Keratinocyte (primary cell): ENCODE measurements at regions not wholly inside any gene's neighbourhood (a gene's known extent, or its start where the extent isn't known, plus 50 kb on each side); places are given as distances from the start of the nearest gene placed in this dataset.
A peak's percentile ranks its signal among the peaks of the same experiment; 100 is the strongest.
"Not testable (repeated sequence)": the region's sequence is repeated elsewhere in the genome, so short reads cannot be mapped to it uniquely, and the experiment has no call there.

Experiments used
- DNase-seq: peaks from one replicate; pipeline ENCODE4 v3.0.0-alpha.2; 2011; ENCODE audit warnings: low read depth, missing footprints, low spot score
- FAIRE-seq: peaks from 2 replicates; lab custom pipeline; 2011; peaks lifted over from hg19 to GRCh38; lab: Jason Lieb, UNC
- H2AFZ ChIP-seq: 2 replicates; pipeline ENCODE4 v1.6.0; 2012; ENCODE audit warnings: low read length, control low read depth, inconsistent platforms; ENCODE audit not compliant: control insufficient read depth
- H3K27ac ChIP-seq: 2 replicates; pipeline ENCODE4 v1.5.1; 2011; ENCODE audit warnings: low read length; ENCODE audit not compliant: control insufficient read depth, insufficient read depth
- H3K27me3 ChIP-seq: 3 replicates; pipeline ENCODE4 v1.6.0; 2011; ENCODE audit warnings: low read length; ENCODE audit not compliant: control insufficient read depth, insufficient read depth; ENCODE audit errors: extremely low read depth
- H3K36me3 ChIP-seq, 2 experiments: 2 replicates in 1 of 2; 3 replicates in 1 of 2; pipeline ENCODE4 v1.5.1; 2011; ENCODE audit warnings: low read length in 2 of 2, mild to moderate bottlenecking in 1 of 2; ENCODE audit not compliant: control insufficient read depth in 2 of 2, insufficient read depth in 2 of 2; ENCODE audit errors: extremely low read depth in 1 of 2
- H3K4me1 ChIP-seq: 3 replicates; pipeline ENCODE4 v1.5.1; 2011; ENCODE audit warnings: low read length; ENCODE audit not compliant: control insufficient read depth, insufficient read depth; ENCODE audit errors: extremely low read depth
- H3K4me2 ChIP-seq: 3 replicates; pipeline ENCODE4 v1.6.0; 2011; ENCODE audit warnings: low read depth, low read length; ENCODE audit not compliant: control insufficient read depth, insufficient read depth; ENCODE audit errors: extremely low read depth
- H3K4me3 ChIP-seq, 3 experiments: fragments of 200-600 bp in 1 of 3; sonication (generic) in 1 of 3; 2 replicates in 2 of 3; 3 replicates in 1 of 3; pipeline ENCODE4 v1.5.1; 2011 to 2016; ENCODE audit warnings: low read length in 3 of 3, mild to moderate bottlenecking in 3 of 3, control low read depth in 2 of 3, inconsistent platforms in 1 of 3, low read depth in 1 of 3, mixed read lengths in 1 of 3, mixed run types in 1 of 3, moderate library complexity in 1 of 3; ENCODE audit not compliant: control insufficient read depth in 2 of 3, insufficient read depth in 2 of 3; ENCODE audit errors: extremely low read depth in 1 of 3
- H3K79me2 ChIP-seq: 2 replicates; pipeline ENCODE4 v1.6.0; 2012; ENCODE audit warnings: low read length; ENCODE audit not compliant: control insufficient read depth, insufficient read depth
- H3K9ac ChIP-seq: 3 replicates; pipeline ENCODE4 v1.6.0; 2011; ENCODE audit warnings: low read length; ENCODE audit not compliant: control insufficient read depth, insufficient read depth; ENCODE audit errors: extremely low read depth
- H3K9me1 ChIP-seq: 3 replicates; pipeline ENCODE4 v1.6.0; 2011; ENCODE audit warnings: low read length; ENCODE audit not compliant: control insufficient read depth, insufficient read depth; ENCODE audit errors: extremely low read depth
- H3K9me3 ChIP-seq: 2 replicates; pipeline ENCODE4 v1.5.1; 2012; ENCODE audit warnings: low read depth, low read length; ENCODE audit not compliant: control insufficient read depth
- H4K20me1 ChIP-seq: 3 replicates; pipeline ENCODE4 v1.6.0; 2011; ENCODE audit warnings: low read length; ENCODE audit not compliant: control insufficient read depth, insufficient read depth; ENCODE audit errors: extremely low read depth
- EZH2 ChIP-seq: IDR thresholded peaks from one replicate; pipeline ENCODE4 v1.6.1; 2012; ENCODE audit warnings: inconsistent platforms, mild to moderate bottlenecking, low read length, moderate library complexity
- dilution Hi-C: fragments of 300-500 bp; cut with MboI; formaldehyde crosslinking; loops from one replicate; pipeline ENCODE4 v1.7.0; 2020; ENCODE audit warnings: low sequenced_read_pairs; ENCODE audit not compliant: extremely low pct_ligation_motif_present
- TF ChIP-seq, protein P1 (sequence below), 3 experiments: IDR thresholded peaks in 1 of 3; conservative IDR thresholded peaks in 1 of 3; optimal IDR thresholded peaks in 1 of 3; 2 replicates in 2 of 3; 3 replicates in 1 of 3; pipeline versions ENCODE3 to v1.5.1; 2011; ENCODE audit warnings: low read length in 3 of 3, mild to moderate bottlenecking in 3 of 3, moderate library complexity in 2 of 3, control low read depth in 1 of 3, inconsistent platforms in 1 of 3; ENCODE audit not compliant: insufficient read depth in 2 of 3; ENCODE audit errors: extremely low read depth in 1 of 3

- DNase-seq (no peak), FAIRE-seq (no peak)
- Histone ChIP-seq H3K79me2 (no peaks in the 10 kb centered on the region), H3K27me3 (no peaks in the 10 kb centered on the region), H3K4me1 (no peaks in the 10 kb centered on the region), H3K27ac (no peak overlapping the region), H2AFZ (no peak overlapping the region), H3K9ac (no peak overlapping the region), H4K20me1 (no peaks in the 10 kb centered on the region), H3K9me1 (no peaks in the 10 kb centered on the region), H3K36me3 (no peaks in the 10 kb centered on the region), H3K9me3 (no peaks in the 10 kb centered on the region), H3K4me2 (no peak overlapping the region), H3K4me3 (no peak overlapping the region)
- dilution Hi-C loops: no loop called here
- TF ChIP-seq, protein P1, sequence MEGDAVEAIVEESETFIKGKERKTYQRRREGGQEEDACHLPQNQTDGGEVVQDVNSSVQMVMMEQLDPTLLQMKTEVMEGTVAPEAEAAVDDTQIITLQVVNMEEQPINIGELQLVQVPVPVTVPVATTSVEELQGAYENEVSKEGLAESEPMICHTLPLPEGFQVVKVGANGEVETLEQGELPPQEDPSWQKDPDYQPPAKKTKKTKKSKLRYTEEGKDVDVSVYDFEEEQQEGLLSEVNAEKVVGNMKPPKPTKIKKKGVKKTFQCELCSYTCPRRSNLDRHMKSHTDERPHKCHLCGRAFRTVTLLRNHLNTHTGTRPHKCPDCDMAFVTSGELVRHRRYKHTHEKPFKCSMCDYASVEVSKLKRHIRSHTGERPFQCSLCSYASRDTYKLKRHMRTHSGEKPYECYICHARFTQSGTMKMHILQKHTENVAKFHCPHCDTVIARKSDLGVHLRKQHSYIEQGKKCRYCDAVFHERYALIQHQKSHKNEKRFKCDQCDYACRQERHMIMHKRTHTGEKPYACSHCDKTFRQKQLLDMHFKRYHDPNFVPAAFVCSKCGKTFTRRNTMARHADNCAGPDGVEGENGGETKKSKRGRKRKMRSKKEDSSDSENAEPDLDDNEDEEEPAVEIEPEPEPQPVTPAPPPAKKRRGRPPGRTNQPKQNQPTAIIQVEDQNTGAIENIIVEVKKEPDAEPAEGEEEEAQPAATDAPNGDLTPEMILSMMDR (optimal IDR thresholded peaks at IDR 0.05 in 1 of 3, IDR thresholded peaks at IDR 0.05 in 1 of 3, conservative IDR thresholded peaks at IDR 0.05 in 1 of 3; ENCODE audit: extremely low read depth in 1 of 3, insufficient read depth in 2 of 3, low read length in 3 of 3): peak in 1 of 3 experiments; percentile 3
- no peak for TF ChIP-seq EZH2
Measured at GRCh38 chr18:75691483-75691882, 264.0 kb upstream of the SMIM21 start.

DNA sequence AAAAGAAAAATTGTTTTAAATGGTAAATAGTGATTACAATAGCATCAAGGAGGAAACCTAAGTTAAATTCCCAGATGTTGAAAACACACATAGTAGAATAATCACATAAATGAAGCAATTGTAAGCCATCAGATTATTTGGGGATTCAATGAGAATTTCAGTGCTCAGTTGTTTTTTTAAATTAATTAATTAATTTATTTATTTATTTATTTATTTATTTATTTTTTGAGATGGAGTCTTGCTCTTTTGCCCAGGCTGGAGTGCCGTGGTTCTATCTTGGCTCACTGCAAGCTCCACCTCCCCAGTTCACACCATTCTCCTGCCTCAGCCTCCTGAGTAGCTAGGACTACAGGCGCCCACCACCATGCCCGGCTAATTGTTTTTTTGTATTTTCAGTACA lies 262.8 kb upstream of the SMIM21 start:
- H3K27ac ChIP-seq, dilution Hi-C loops, H3K9me1 ChIP-seq, FAIRE-seq, H3K4me2 ChIP-seq, DNase-seq, H3K9me3 ChIP-seq, H3K36me3 ChIP-seq, H3K9ac ChIP-seq, H2AFZ ChIP-seq, H4K20me1 ChIP-seq, H3K27me3 ChIP-seq, H3K79me2 ChIP-seq, H3K4me1 ChIP-seq, H3K4me3 ChIP-seq: not testable (repeated sequence)

GRCh38 chr18:75687626-75688025 lies 260.1 kb upstream of the SMIM21 start:
- H3K9me1 ChIP-seq: no peaks in the 10 kb centered on the region
- H3K36me3 ChIP-seq: no peaks in the 10 kb centered on the region
- no peaks in the 10 kb centered on the region for H3K4me1 ChIP-seq
- no peaks in the 10 kb centered on the region for H3K27me3 ChIP-seq
- no peaks in the 10 kb centered on the region for H3K79me2 ChIP-seq
- H3K9me3 ChIP-seq: no peaks in the 10 kb centered on the region
- DNase-seq (no peak), FAIRE-seq (no peak)
- no peak overlapping the region for H3K27ac ChIP-seq
- dilution Hi-C loops: no loop called here
- H3K4me3 ChIP-seq: no peak overlapping the region
- no peaks in the 10 kb centered on the region for H4K20me1 ChIP-seq
- no peak overlapping the region for H3K9ac ChIP-seq
- H3K4me2 ChIP-seq: no peak overlapping the region
- TF ChIP-seq, protein P1 (optimal IDR thresholded peaks at IDR 0.05 in 1 of 3, IDR thresholded peaks at IDR 0.05 in 1 of 3, conservative IDR thresholded peaks at IDR 0.05 in 1 of 3; ENCODE audit: extremely low read depth in 1 of 3, insufficient read depth in 2 of 3, low read length in 3 of 3): no peak
- no peak for TF ChIP-seq EZH2
- H2AFZ ChIP-seq: no peak overlapping the region
